ENCODE measurements at regions not wholly inside any gene's neighbourhood (a gene's known extent, or its start where the extent isn't known, plus 50 kb on each side); places are given as distances from the start of the nearest gene placed in this dataset.

DNA sequence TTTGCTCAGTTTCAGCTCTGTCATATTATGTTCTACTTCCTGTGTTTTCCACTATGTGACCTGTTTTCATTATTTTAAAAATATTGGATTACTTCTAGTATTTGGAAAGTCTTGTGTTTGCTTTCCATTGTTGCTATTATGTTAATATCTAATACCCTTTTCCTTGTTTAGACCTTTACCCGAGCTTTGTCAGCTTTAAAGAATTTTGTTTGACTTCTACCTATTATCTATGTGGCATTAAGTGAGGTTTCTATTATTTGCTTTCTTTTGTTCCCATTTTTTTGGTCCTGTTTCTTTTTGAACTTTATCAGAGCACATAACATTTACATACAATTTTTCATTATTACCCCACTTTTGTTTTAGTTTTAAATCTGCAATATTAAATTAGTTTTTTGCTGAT, 202.7 kb downstream of the MANEA start:
- no peak for TF ChIP-seq EZH2phosphoT487 (IDR thresholded peaks at IDR 0.05; ENCODE audit: low read depth)
- TF ChIP-seq CTCF (IDR thresholded peaks at IDR 0.05; ENCODE audit: low read depth, low read length): no peak

All from OCI-LY3 (cell line).